GM21367 (cell line): ENCODE measurements at regions not wholly inside any gene's neighbourhood (a gene's known extent, or its start where the extent isn't known, plus 50 kb on each side); places are given as distances from the start of the nearest gene placed in this dataset.
A peak's percentile ranks its signal among the peaks of the same experiment; 100 is the strongest.

Experiments
- ATAC-seq: cut with Tn5 transposase; IDR thresholded peaks from one replicate; pipeline ENCODE4 v1.9.1; 2021; ENCODE audit not compliant: unreplicated experiment

DNA sequence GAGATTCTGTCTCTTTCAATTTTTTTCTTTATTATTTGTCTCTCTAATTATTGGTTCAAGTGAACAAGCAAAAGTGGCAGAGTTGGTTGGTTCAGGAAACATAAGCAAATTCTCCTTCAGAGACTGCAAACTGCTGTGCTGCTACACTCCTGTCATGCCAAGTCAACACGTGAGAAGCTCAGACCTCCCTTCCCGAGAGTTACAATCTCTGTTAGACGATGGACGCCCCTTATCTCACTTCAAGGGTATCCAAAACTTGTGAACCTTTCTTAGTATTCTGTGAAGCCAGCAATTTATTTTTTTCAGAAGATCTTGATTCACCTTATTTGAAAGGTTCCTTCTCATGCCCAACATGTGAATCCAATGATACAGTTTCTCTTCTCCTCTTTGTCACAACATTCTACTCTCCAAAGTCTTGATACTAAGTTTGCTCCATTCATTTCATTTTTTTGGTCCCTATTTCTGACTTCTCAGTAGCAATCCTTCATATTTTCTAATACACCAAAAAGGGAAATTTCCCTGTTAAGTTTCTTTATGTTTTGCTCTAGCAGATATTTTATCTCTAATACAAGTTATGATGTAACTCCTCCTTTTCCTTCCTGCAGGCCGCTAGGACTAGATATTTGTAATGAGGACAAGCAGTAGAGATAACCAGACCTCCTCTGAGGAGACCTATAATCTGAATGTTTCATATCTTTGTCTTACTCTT is 448.8 kb upstream of the CITED2 start:
- ATAC-seq = no peak

DNA sequence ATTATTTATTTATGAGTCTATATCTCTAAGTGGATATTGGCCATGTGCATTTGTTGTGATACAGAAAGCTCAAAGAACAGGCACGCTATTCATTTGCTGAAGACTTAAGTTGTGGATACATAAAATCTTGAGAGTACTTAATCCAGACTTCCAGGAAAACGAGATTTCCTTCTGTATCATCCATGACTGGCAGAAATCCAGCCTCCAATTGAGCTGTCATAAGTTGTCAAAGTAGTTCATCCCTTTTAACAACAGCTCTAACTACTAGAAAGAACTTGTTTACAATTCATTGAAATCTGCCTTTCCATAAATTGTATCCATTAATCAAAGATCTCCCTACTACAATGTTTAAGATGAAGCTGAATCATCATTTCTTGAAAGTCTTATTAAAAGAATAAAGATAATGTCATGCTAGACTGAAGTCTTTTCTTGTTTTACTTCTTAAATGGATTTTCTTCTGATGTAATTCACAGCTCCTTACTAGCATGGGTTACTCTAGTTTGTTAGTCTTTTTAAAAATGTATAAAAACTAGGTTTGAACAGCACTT is 447.3 kb upstream of the CITED2 start:
- no peak for ATAC-seq

DNA sequence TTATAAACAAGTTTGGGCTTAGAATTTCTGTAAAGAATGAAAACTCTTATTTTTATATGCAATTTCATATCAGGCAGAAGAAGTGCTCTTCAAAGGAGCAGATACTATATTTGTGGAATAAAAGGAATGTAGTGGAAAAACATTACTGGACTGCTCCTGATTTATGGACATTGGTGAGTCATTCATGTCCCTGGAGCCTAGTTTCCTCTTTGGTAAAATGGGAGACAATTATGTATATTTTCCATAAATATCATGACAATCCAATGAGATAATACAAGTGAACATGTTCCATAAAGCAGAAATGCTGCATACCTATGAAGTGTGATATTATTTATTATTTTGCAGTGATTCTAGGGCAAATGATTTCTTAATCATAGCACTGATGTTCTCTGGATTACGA is 445.8 kb upstream of the CITED2 start:
- no peak for ATAC-seq

DNA sequence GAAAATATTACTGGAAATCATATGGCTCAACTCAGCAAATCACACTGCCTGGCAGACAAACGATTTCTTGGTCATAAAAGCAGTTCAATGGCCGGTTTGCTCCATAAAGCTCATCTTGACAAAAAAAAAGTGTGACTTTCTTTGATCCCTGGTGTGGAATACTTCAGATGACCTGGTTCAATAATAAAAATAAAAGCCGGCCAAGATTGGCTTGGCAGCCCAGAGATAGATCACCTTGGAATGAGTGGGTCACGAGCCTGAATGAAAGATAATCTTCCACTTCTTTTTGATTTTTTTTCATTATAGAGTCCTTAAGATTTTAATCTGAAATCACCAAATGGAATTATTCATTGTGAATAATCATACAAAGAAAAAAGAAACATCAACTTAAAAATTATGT is 445.3 kb upstream of the CITED2 start:
- ATAC-seq = no peak

DNA sequence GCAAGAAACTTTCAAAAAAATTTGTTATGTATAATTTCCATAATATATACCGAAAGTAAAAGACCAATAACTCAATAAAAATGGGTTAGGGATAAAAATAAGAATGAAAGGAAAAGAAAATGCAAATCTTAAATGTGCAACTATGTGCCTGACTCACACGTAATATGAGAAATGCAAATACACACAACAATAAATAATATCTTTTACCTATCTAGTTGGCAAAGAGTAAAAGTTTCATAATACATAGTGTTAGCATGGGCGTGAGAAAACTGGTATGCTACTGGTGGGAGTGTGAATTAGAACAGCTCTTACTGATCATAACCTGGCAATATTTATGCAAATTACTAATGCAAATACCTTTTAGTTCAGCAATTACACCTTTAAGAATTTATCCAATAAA is 438.5 kb upstream of the CITED2 start:
- ATAC-seq = no peak

DNA sequence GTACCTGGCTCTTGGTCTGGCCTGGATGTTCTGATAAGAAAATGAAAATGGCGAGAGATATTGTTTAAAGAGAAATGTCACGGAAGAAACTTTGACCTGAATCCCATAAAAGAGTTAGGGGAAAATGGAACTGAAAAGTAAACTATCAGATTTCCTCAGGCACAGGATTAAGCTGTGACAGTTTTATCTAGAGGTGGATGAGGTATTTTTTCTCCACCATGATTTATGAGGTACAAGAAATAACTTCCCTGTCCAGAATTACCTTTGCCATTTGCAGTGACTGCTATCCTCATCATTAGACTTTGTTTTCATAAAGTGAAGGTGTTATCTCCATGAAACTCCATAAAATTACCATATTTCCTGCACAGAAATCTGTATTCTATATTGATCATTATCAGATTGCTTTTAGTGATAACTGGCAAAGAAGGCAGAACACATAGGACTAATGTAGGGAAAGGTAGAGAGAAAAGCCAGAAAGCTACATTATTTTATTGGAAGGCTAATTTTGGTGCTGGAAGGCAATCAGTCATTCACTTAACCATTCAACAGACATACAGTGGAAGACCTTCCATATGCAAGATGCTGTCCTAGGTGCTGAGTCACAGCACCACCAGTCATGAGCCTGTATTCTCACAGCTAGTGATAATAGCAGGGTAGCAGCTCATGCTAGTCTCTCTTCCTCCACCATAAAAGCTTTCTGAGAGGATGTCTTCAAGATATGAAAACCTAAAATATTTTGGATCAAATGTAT is 427.3 kb upstream of the CITED2 start:
- ATAC-seq = no peak

DNA sequence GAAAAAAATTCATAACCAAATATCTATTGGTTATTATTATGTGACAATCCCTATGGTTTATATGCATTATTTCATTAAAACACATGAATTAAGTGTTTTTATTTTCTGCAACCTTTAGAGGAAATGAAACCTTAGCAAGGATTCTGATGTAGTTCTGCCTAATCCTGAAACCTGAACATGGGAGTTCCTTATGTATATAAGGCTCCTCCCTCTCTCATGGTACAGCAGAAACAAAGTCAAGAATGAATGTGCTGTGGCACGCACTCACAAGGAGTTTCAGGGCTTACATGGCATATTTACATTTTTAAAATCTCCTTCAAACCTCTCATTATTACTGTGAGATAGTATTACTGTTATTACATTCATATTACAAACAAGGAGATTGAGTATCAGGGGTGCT is 426.4 kb upstream of the CITED2 start:
- ATAC-seq = peak; percentile 86

DNA sequence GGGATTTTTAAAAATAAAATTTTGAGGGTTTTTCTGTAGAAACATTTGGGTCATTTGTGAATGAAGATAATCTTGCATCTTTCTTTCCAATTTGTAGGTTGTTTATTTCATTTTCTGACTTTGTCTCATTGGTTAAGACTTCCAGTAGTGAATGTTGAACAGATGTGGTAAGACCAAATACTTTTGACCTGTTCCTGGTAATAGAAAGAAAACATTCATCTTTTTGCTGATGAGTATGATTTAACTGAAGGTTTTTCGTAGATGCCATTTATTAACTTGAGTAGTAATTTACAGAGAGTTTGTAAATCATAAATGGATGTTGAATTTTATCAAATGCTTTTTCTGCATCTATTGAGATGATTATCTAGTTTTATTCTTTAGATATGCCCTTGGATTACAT is 416.1 kb upstream of the CITED2 start:
- no peak for ATAC-seq

DNA sequence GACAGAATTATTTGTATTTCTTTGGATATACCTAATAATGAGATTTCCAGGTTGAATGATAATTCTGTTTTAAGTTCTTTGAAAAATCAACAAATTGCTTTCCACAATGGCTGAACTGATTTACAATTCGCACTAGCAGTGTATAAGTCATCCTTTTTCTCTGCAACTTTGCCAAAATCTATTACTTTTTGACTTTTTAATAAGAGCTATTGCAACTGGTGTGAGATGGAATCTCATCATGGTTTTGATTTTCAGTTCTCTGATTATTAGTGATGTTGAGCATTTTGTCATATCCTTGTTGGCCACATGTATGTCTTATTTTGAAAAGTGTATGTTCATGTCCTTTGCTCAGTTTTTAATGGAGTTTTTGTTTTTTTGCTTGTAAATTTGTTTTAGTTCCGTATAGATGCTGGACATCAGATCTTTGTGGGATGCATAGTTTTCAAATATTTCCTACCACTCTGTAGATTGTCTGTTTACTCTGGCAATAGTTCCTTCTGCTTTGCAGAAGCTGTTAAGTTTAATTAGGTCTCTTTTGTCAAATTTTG is 409.8 kb upstream of the CITED2 start:
- no peak for ATAC-seq

DNA sequence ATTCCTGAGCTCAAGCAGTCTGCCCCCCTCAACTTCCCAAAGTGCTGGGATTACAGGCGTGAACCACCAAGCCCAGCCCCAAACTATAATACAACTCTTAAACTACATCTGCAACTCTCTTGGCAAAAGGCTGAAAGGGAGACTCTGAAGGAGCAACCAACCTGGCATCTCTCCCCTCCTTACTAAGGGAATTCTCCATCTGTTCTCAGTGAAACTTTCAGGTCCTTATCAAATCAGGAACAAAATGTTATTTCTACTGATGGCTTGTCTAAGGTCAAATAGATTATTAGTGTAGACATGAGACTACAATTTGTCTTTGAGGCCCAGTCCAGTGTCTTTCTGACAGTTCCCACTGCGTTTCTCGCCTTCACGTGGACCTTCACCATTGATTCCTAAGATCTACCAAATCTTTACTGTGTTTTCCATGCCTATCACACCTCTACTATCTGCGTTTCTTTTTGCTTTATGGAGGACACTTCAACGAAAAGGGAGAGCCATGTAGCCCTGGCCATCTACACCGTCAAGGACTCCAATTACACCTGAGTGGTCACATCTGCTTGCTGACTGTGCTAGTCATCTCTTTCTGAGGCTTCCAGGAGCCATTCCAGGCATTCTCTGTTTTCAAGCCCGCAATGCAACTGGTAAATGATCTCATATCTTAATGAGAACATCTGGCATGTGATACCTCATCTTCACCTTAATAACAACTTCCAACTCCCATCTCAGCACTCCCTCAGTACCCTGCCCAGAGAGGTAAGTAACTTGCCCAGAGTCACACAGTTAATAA is 405.7 kb upstream of the CITED2 start:
- no peak for ATAC-seq

DNA sequence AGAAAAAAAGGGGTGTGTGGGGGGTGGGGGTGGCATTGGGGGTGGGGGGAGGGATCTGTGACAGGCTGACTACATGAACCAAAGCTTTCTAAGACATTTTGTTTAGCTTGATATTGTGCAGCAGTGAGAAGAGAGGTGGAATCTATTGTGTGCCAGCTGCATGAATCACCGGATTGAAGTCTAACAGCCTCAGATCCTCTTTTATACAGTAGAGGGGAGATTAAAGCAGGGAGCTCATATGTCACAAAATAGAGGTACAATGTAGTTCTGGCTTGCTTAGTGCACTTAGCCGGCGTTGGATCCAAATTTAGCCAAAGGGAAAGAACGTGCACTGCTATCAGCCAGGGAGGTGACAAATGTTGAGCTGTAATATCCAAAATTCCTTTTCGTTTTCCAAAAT is 404.2 kb upstream of the CITED2 start:
- ATAC-seq = no peak

DNA sequence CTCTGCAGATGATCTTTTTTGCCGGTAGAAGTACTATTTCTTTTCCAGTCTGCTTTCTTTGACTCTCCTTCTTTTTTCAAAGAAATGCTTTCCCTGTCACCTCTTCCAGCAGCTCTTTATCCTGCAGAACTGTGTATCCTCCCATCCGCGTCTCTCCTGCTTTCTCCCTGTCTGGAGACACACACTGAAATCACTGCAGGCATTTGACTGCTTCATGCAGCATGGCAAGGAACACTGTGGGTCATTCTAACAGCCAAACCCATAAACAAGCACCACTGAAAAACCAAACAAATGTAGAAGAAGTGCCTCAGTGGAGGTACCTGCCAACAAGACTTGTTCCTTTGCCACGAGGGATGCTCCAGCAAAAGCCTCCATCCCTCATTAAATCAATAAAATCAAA is 403.7 kb upstream of the CITED2 start:
- ATAC-seq = no peak

DNA sequence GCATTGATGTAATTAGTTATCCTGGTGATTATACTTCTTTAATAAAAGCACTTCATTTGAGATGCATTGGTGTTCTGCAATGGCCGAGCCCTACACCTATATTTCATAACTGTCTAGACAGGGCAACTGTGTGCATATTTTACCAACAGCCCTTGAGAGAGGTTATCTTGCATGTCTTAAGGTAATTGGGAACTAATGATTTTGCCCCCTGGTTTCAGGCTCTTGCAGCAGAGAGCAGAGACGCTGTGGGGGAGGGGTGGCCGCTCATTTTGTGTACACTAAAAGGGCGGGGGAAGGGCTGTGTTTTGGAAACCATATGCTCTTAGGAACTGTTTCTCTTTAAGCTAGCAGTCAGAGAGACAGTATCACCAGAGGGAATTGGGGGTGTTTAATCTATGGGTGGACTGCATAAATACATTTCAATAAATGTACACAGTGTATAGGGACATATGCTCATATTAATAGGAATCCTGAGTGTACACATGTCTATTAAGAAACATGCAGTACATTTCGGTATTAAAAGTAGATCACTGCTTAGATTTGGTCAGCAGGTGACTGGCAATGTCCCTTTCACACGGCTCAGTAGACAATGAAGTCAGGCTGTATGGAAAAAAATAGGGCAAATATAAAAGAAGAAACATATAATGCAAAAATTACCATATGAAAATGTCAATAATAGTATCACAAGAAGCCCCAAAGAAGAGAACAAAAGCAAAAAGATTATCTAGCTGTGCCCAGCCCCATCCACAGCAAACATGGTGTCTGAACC is 402.9 kb upstream of the CITED2 start:
- ATAC-seq = no peak

DNA sequence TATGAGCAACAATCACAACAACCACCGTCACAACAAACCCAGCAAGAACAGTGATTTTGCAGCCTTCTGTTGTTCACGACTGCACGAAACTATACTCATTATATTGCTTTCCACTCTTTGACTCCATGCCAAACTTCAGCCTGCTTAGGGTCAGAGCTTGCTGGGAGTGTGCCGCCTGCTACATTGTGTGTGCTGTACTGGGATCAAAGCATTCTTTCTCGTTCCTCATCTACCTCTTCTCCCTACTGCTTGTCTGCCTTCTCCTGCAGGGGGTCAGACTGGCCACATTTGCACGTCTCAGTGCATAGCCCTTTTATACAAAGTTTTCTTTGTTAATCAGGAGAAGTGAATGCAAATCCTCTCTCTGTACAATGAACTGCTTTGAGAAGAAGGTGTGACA is 401.6 kb upstream of the CITED2 start:
- ATAC-seq = no peak

DNA sequence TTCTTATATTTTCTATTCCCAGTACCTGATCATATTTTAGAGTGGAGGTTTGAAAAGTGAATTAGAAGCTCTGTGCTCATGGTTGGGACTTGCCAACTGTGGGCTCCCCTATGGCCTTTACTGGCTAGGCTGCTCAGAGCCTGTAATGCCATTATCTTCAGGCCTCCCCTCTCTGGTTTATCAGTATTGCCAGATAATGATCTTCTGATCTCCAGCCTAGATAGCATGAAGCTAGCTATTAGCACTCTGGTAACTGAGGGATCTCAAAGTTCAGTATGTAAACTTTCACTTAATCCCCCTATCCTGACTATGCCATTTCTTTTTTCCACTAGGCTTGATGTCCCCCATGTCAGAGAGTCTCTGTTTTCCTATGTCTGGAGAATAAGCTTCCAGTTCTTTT is 393.7 kb upstream of the CITED2 start:
- ATAC-seq = no peak

DNA sequence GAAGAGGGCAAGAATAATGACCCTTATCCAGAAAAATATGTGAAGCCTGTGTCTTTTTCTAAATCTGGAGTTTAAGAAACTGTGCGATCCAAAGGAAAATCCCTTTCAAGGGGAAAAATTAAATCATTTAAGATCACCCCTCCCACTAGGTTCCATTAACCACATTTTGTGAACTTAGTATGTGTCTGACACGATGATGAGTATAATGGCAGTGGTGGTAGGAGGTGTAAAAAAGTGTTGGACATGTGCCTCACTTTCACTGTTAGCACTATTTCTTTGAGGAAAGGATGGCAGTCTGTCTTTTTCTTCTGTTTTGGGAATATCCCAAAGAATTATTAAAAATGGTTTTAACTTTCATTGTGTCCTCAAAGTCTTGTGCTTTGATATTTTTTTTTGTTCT is 392.3 kb upstream of the CITED2 start:
- ATAC-seq = no peak

DNA sequence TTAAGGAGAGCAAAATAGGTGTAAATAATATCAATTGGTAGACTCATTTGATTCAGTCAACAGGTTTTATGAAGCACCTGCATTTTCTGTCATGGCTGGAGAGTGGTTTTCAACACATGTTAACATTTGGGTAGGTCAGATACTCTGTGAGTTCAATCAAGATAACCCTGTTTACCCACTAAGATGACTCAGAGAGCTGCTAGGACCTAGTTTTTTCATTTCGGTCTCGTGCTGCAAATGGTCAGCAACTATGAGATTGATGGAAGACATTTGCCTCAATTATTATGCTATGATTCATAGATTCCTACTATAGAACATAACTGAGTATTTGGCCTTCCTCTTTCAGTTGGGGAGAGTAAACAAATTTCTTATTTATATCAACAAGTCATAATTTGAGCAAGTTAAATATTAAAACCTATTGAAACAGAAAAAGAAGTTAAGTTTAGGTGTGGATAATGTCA is 391.4 kb upstream of the CITED2 start:
- ATAC-seq = no peak

DNA sequence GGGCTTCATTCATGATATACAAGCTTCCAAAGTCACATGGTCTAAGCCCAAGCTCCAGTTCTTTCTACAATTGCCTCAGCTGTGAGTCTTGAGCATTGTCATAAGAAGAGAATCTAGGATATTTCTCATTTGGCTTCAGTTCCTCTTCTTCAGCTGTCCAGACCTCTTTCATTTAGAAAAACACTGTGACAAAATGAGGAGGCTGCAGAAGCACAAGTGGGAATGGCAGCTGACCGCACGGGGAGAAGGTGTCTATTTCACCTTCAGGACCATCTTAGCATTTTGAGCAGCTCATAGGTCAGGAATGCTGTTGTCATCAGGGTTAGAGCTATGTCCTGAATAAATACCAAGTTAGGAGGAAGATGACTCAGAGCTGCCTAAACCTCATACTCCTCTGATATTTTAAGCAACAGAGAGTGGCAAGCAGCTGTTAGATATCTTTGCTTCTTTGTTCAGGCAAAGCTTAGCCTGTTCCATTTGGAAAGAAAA is 390.1 kb upstream of the CITED2 start:
- ATAC-seq = peak; percentile 90

DNA sequence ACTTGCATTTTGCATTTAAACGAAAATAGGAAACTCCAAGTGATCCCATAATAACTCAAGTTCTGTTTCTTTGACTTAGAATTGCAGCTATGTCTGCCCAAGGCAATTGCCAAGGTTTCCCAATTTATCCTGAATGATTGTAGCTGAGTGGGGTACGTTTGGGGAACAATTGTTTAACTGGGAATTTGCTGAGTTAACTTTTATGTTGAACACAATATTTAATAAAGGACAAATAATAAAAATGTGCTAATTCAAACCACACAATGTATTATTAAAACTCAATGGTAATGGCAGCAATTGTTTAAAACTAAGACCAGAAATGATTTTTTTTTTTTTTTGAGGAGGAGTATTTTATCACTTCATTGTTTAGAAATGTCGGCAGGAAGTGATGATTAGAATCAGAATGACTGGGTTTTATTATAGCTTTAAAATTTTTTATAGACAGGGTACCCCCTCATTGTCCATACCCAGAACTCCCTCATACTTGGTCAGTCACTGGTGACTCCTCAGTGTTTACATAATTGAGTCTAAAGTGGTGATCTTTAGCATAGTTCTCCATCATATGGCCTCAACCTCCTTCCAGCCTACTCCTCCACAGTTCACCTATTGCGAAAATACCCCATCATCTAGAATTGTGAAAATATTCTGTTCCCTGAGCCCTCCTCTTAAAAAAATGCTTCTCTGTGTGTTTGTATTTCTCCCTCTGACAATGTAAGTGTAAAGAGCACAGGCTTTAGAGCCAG is 389.2 kb upstream of the CITED2 start:
- ATAC-seq = no peak

DNA sequence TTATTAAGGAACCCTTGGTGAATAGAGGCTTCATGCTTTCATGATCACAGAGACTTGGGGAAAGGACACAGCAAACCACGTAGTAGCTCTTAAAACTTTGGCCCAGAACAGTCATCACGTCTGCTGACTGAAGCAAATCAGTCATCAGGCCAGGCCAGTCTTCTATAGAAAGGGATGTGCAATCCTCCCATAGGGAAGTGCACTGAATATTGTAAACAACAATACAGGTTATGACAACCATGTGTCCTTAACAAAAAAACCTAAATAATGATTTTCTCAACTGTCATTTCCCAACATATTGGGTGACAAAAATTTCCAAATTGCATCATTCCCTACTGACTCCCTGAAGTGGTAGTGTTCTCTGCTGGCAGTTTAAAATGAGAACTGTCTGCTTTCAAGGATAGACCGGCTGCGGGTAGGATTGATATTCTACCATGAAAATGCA is 388.2 kb upstream of the CITED2 start:
- no peak for ATAC-seq
